ENCODE measurements at regions not wholly inside any gene's neighbourhood (a gene's known extent, or its start where the extent isn't known, plus 50 kb on each side); places are given as distances from the start of the nearest gene placed in this dataset.

- H3K27me3 ChIP-seq (ENCODE audit: control insufficient read depth, insufficient read depth, low read length), result no peaks in the 10 kb centered on the region
- H3K9ac ChIP-seq, result no peak overlapping the region
- no peaks in the 10 kb centered on the region for H3K9me3 ChIP-seq (ENCODE audit: control insufficient read depth, low read length)
- no peaks in the 10 kb centered on the region for H3K79me2 ChIP-seq
- H2AFZ ChIP-seq, result no peak overlapping the region
- H3K4me2 ChIP-seq (ENCODE audit: low read length), result no peak overlapping the region
- H3K27ac ChIP-seq, result no peak overlapping the region
- no peak for TF ChIP-seq CTCF (IDR thresholded peaks at IDR 0.05)
- H3K4me3 ChIP-seq (ENCODE audit: low read depth, low read length), result no peak overlapping the region
- no peaks in the 10 kb centered on the region for H3K4me1 ChIP-seq
- no peaks in the 10 kb centered on the region for H3K36me3 ChIP-seq (ENCODE audit: control insufficient read depth, insufficient read depth, low read length)
These were observed 488.5 kb upstream of the MGAT4C start for GRCh38 chr12:86744547-86745212.

- H3K4me3 ChIP-seq (ENCODE audit: low read depth, low read length), result no peak overlapping the region
These were observed 487.8 kb upstream of the MGAT4C start for GRCh38 chr12:86743875-86744536.

GRCh38 chr12:86741531-86741930, 485.3 kb upstream of the MGAT4C start:
- no peak for TF ChIP-seq CTCF (IDR thresholded peaks at IDR 0.05)
- Histone ChIP-seq H3K4me3 (ENCODE audit: low read depth, low read length) (no peak overlapping the region), H3K27me3 (ENCODE audit: control insufficient read depth, insufficient read depth, low read length) (no peaks in the 10 kb centered on the region), H2AFZ (no peak overlapping the region), H3K79me2 (no peaks in the 10 kb centered on the region), H3K9ac (no peak overlapping the region), H3K4me1 (no peaks in the 10 kb centered on the region), H3K27ac (no peak overlapping the region), H3K4me2 (ENCODE audit: low read length) (no peak overlapping the region), H3K36me3 (ENCODE audit: control insufficient read depth, insufficient read depth, low read length) (no peaks in the 10 kb centered on the region), H3K9me3 (ENCODE audit: control insufficient read depth, low read length) (no peaks in the 10 kb centered on the region)

More at GRCh38 chr12:86743875-86744536, 487.8 kb upstream of the MGAT4C start:
- H3K4me1 ChIP-seq, result no peaks in the 10 kb centered on the region
- H3K9ac ChIP-seq, result no peak overlapping the region
- no peaks in the 10 kb centered on the region for H3K79me2 ChIP-seq
- H3K9me3 ChIP-seq (ENCODE audit: control insufficient read depth, low read length), result no peaks in the 10 kb centered on the region
- H3K27ac ChIP-seq, result no peak overlapping the region
- no peaks in the 10 kb centered on the region for H3K36me3 ChIP-seq (ENCODE audit: control insufficient read depth, insufficient read depth, low read length)
- H3K27me3 ChIP-seq (ENCODE audit: control insufficient read depth, insufficient read depth, low read length), result no peaks in the 10 kb centered on the region
- TF ChIP-seq CTCF (IDR thresholded peaks at IDR 0.05), result no peak
- H2AFZ ChIP-seq, result no peak overlapping the region
- no peak overlapping the region for H3K4me2 ChIP-seq (ENCODE audit: low read length)

- Histone ChIP-seq H2AFZ (no peak overlapping the region), H3K4me1 (no peaks in the 10 kb centered on the region), H3K4me2 (ENCODE audit: low read length) (no peak overlapping the region), H3K79me2 (no peaks in the 10 kb centered on the region), H3K9ac (no peak overlapping the region), H3K4me3 (ENCODE audit: low read depth, low read length) (no peak overlapping the region), H3K9me3 (ENCODE audit: control insufficient read depth, low read length) (no peaks in the 10 kb centered on the region), H3K27me3 (ENCODE audit: control insufficient read depth, insufficient read depth, low read length) (no peaks in the 10 kb centered on the region), H3K27ac (no peak overlapping the region), H3K36me3 (ENCODE audit: control insufficient read depth, insufficient read depth, low read length) (no peaks in the 10 kb centered on the region)
- TF ChIP-seq CTCF (IDR thresholded peaks at IDR 0.05), result no peak
These were observed 479.7 kb upstream of the MGAT4C start for GRCh38 chr12:86735851-86736250.

GRCh38 chr12:86735072-86735471, 478.9 kb upstream of the MGAT4C start:
- Histone ChIP-seq H3K27me3 (ENCODE audit: control insufficient read depth, insufficient read depth, low read length) (no peaks in the 10 kb centered on the region), H2AFZ (no peak overlapping the region), H3K27ac (no peak overlapping the region), H3K36me3 (ENCODE audit: control insufficient read depth, insufficient read depth, low read length) (no peaks in the 10 kb centered on the region), H3K4me1 (no peaks in the 10 kb centered on the region), H3K9ac (no peak overlapping the region), H3K79me2 (no peaks in the 10 kb centered on the region), H3K9me3 (ENCODE audit: control insufficient read depth, low read length) (no peaks in the 10 kb centered on the region), H3K4me3 (ENCODE audit: low read depth, low read length) (no peak overlapping the region), H3K4me2 (ENCODE audit: low read length) (no peak overlapping the region)
- TF ChIP-seq CTCF (IDR thresholded peaks at IDR 0.05), result no peak

Data from parathyroid adenoma (tissue), 2 donors.